Panc1 (cell line): ENCODE measurements at regions not wholly inside any gene's neighbourhood (a gene's known extent, or its start where the extent isn't known, plus 50 kb on each side); places are given as distances from the start of the nearest gene placed in this dataset.

Experiments used
- ATAC-seq: fragments of 200-7000 bp; cut with Tn5 transposase; 2 replicates; pipeline ENCODE4 v1.9.1; 2020; ENCODE audit warnings: mild to moderate bottlenecking, moderate library complexity
- BruUV-seq: library from RNA; stranded (reverse); fragments of 400-500 nt; replicated peaks from 2 replicates; lab custom pipeline; 2021; lab: Mats Ljungman, UMichigan
- CTCF ChIA-PET: fragments of 300-600 bp; sonication (Branson Sonifier 250); formaldehyde crosslinking; loops from one replicate; lab custom pipeline; 2022; ENCODE audit warnings: antibody characterized with exemption; lab: Charles Lee
- POLR2A ChIA-PET: fragments of 300-600 bp; sonication (Branson Sonifier 250); formaldehyde crosslinking; loops from one replicate; lab custom pipeline; 2022; ENCODE audit warnings: antibody characterized with exemption; lab: Charles Lee
- DNase-seq: peaks from one replicate; pipeline ENCODE4 v3.0.0-alpha.2; 2010; ENCODE audit warnings: low read depth, low spot score
- H3K27ac ChIP-seq: 2 replicates; pipeline ENCODE4 v1.5.1; 2011; ENCODE audit warnings: mild to moderate bottlenecking, low read length, inconsistent platforms
- H3K27me3 ChIP-seq: fragments of 200-500 bp; sonication (Bioruptor generic); 2 replicates; pipeline ENCODE4 v1.6.0; 2014; ENCODE audit warnings: low read length, inconsistent platforms; ENCODE audit not compliant: control insufficient read depth, insufficient read depth
- H3K36me3 ChIP-seq: fragments of 200-500 bp; sonication (Bioruptor generic); 2 replicates; pipeline ENCODE4 v1.5.1; 2014; ENCODE audit warnings: inconsistent platforms, mild to moderate bottlenecking, low read length, moderate library complexity; ENCODE audit not compliant: control insufficient read depth, insufficient read depth
- H3K4me1 ChIP-seq: 2 replicates; pipeline ENCODE4 v1.5.1; 2011; ENCODE audit warnings: inconsistent platforms, mild to moderate bottlenecking, low read length, moderate library complexity; ENCODE audit not compliant: control insufficient read depth, insufficient read depth
- H3K4me3 ChIP-seq, 2 experiments: 2 replicates each; pipeline ENCODE4 v1.5.1; 2011 to 2012; ENCODE audit warnings: low read depth in 2 of 2, low read length in 2 of 2, mild to moderate bottlenecking in 2 of 2, inconsistent platforms in 1 of 2, moderate library complexity in 1 of 2
- H3K9me3 ChIP-seq: fragments of 200-500 bp; sonication (Bioruptor generic); 2 replicates; pipeline ENCODE4 v1.5.1; 2014; ENCODE audit warnings: low read depth, mild to moderate bottlenecking, inconsistent platforms, low read length, moderate library complexity; ENCODE audit not compliant: control insufficient read depth, insufficient read depth
- POLR2AphosphoS5 ChIP-seq: IDR thresholded peaks from 2 replicates; pipeline ENCODE4 v1.6.1; 2012; ENCODE audit warnings: mild to moderate bottlenecking, low read depth, low read length, moderate library complexity
- SIN3A ChIP-seq: IDR thresholded peaks from 2 replicates; pipeline ENCODE4 v1.6.1; 2012; ENCODE audit warnings: low read depth, mild to moderate bottlenecking, low read length, moderate library complexity, borderline replicate concordance; ENCODE audit not compliant: insufficient read depth
- TCF7L2 ChIP-seq: IDR thresholded peaks from 2 replicates; pipeline ENCODE4 v1.6.1; 2011; ENCODE audit warnings: mild to moderate bottlenecking, low read depth, low read length, inconsistent platforms
- in situ Hi-C: cut with HindIII; loops from 2 replicates; pipeline ENCODE4 v1.10.0; 2016; ENCODE audit warnings: low sequenced_read_pairs, low pct_unique_long_range_greater_than_20kb
- intact Hi-C: fragments of 100-400 bp; cut with micrococcal nuclease; formaldehyde crosslinking; loops from one replicate; pipeline ENCODE4 v1.10.0; 2022; ENCODE audit not compliant: unreplicated experiment
- TF ChIP-seq, protein P1 (sequence below), 2 experiments: IDR thresholded peaks; 2 replicates each; pipeline ENCODE4 v1.6.1; 2011 to 2012; ENCODE audit warnings: low read depth in 2 of 2, control low read depth in 1 of 2, low read length in 1 of 2, mild to moderate bottlenecking in 1 of 2, moderate library complexity in 1 of 2; ENCODE audit not compliant: insufficient read depth in 1 of 2
- TF ChIP-seq, protein P2 (sequence below): fragments of 450-650 bp; IDR thresholded peaks from 2 replicates; pipeline ENCODE4 v1.5.1; 2017; ENCODE audit warnings: mild to moderate bottlenecking

DNA sequence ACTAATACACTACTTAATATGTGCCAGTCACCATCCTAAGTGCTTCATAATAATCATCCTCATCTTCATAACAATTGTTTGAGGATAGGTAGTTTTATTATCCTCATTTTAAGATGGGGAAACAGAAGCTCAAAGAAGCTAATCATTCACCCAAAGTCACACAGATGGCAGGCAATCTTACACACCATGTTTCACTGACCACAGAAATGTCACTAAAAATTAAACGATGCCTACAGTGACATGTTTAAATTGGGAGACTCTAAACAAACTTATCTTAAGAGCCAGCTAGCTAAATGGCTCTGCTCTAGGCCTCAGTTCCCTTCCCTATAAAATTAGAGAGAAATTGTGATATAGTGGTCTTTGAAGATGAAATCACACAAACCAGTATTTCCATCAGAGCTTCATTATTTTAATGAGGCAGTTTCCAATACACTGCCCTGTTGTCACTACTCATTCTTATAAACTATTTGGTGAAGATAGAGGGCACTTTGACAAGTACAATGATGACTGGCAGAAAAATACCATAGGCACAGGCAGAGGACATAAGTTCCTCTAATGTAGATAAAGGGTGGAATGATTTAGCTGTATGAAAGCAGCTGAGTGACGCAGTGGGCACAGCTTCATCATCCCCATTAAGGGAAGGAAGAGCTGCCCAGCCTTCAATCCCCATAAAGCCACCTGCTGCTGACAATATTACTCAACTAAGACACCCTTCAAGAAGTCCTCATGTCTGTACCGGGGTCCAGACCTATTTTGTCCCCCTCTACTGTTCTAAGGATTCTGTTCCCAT is 224.1 kb downstream of the ACTL7B start:
- TF ChIP-seq, protein P1, sequence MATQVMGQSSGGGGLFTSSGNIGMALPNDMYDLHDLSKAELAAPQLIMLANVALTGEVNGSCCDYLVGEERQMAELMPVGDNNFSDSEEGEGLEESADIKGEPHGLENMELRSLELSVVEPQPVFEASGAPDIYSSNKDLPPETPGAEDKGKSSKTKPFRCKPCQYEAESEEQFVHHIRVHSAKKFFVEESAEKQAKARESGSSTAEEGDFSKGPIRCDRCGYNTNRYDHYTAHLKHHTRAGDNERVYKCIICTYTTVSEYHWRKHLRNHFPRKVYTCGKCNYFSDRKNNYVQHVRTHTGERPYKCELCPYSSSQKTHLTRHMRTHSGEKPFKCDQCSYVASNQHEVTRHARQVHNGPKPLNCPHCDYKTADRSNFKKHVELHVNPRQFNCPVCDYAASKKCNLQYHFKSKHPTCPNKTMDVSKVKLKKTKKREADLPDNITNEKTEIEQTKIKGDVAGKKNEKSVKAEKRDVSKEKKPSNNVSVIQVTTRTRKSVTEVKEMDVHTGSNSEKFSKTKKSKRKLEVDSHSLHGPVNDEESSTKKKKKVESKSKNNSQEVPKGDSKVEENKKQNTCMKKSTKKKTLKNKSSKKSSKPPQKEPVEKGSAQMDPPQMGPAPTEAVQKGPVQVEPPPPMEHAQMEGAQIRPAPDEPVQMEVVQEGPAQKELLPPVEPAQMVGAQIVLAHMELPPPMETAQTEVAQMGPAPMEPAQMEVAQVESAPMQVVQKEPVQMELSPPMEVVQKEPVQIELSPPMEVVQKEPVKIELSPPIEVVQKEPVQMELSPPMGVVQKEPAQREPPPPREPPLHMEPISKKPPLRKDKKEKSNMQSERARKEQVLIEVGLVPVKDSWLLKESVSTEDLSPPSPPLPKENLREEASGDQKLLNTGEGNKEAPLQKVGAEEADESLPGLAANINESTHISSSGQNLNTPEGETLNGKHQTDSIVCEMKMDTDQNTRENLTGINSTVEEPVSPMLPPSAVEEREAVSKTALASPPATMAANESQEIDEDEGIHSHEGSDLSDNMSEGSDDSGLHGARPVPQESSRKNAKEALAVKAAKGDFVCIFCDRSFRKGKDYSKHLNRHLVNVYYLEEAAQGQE (IDR thresholded peaks at IDR 0.05; ENCODE audit: insufficient read depth in 1 of 2, low read depth in 2 of 2, low read length in 1 of 2), result no peak
- TF ChIP-seq TCF7L2 (no peak), SIN3A (no peak), POLR2AphosphoS5 (no peak)
- TF ChIP-seq, protein P2, sequence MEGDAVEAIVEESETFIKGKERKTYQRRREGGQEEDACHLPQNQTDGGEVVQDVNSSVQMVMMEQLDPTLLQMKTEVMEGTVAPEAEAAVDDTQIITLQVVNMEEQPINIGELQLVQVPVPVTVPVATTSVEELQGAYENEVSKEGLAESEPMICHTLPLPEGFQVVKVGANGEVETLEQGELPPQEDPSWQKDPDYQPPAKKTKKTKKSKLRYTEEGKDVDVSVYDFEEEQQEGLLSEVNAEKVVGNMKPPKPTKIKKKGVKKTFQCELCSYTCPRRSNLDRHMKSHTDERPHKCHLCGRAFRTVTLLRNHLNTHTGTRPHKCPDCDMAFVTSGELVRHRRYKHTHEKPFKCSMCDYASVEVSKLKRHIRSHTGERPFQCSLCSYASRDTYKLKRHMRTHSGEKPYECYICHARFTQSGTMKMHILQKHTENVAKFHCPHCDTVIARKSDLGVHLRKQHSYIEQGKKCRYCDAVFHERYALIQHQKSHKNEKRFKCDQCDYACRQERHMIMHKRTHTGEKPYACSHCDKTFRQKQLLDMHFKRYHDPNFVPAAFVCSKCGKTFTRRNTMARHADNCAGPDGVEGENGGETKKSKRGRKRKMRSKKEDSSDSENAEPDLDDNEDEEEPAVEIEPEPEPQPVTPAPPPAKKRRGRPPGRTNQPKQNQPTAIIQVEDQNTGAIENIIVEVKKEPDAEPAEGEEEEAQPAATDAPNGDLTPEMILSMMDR, result no peak
- intact Hi-C loops, result no loop called here
- BruUV-seq, result no TSS peak
- ChIA-PET POLR2A (no interaction called here), CTCF (no interaction called here)
- no peaks in the 10 kb centered on the region for H3K9me3 ChIP-seq
- H3K36me3 ChIP-seq, result no peaks in the 10 kb centered on the region
- H3K27me3 ChIP-seq, result no peaks in the 10 kb centered on the region
- DNase-seq, result no peak
- no peaks in the 10 kb centered on the region for H3K4me1 ChIP-seq
- no peak overlapping the region for H3K27ac ChIP-seq
- no peak for ATAC-seq
- H3K4me3 ChIP-seq, result no peak overlapping the region
- in situ Hi-C loops, result no loop called here

- DNase-seq, result no peak
- no TSS peak for BruUV-seq
- TF ChIP-seq, protein P1 (IDR thresholded peaks at IDR 0.05; ENCODE audit: insufficient read depth in 1 of 2, low read depth in 2 of 2, low read length in 1 of 2), result no peak
- TF ChIP-seq POLR2AphosphoS5 (no peak), TCF7L2 (no peak), SIN3A (no peak)
- TF ChIP-seq, protein P2, result no peak
- no peak overlapping the region for H3K4me3 ChIP-seq
- ATAC-seq, result no peak
- intact Hi-C loops (no loop called here), in situ Hi-C loops (no loop called here)
- H3K27me3 ChIP-seq, result no peaks in the 10 kb centered on the region
- H3K27ac ChIP-seq, result no peak overlapping the region
- POLR2A ChIA-PET, result no interaction called here
- H3K36me3 ChIP-seq, result no peaks in the 10 kb centered on the region
- H3K9me3 ChIP-seq, result no peaks in the 10 kb centered on the region
- H3K4me1 ChIP-seq, result no peaks in the 10 kb centered on the region
- CTCF ChIA-PET, result no interaction called here
Observed at GRCh38 chr9:108628316-108628715, 227.5 kb downstream of the ACTL7B start.
